Esophagus muscularis mucosa (tissue), 3 donors: ENCODE measurements at regions not wholly inside any gene's neighbourhood (a gene's known extent, or its start where the extent isn't known, plus 50 kb on each side); places are given as distances from the start of the nearest gene placed in this dataset.

Source experiments
- CTCF ChIP-seq, 3 experiments: fragments of 200-600 bp in 2 of 3; fragments of 450-650 bp in 1 of 3; sonication (generic) in 2 of 3; IDR thresholded peaks; one replicate each; pipeline ENCODE4 v1.5.1; 2017 to 2019; ENCODE audit warnings: antibody characterized with exemption in 3 of 3, mild to moderate bottlenecking in 2 of 3, moderate library complexity in 1 of 3
- POLR2A ChIP-seq: fragments of 450-650 bp; IDR thresholded peaks from one replicate; pipeline ENCODE4 v1.6.1; 2017; ENCODE audit warnings: antibody characterized with exemption, moderate library complexity, mild to moderate bottlenecking, low read depth
- POLR2AphosphoS5 ChIP-seq, 2 donors: sonication (generic); formaldehyde crosslinking; IDR thresholded peaks; one replicate each; pipeline ENCODE4 v1.6.1; 2017; ENCODE audit warnings: antibody characterized with exemption in 2 of 2

DNA sequence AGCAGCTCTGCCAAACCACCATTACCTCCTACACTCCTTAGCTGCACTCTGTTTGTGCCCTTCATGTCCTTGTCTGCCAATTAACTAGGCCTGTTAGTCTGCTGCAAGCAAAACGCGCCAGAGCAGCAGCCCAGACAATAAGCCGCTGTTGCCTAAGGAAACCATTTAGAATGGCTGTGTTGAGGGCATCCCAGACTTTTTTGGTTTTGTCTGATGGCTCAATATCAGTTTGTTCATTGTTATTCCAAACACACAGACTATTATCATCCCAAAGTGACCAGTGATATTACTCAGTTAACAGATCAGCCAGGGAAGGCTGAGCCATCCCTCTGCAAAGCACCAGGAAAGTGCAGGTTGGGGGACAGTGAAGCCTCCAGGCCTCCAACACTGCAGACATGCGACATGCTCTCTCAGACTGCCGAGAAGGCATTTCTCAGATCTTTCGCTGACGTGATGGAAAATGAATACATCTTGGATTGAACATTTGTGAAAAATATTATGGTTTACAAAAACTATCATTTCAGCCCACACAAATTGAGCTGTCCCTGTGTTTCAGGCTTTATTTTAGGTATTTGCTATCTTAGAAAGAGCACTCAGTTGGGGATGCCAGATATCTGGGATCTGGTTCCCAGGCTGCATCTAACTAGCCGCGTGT is 182.0 kb upstream of the HNRNPA3 start:
- TF ChIP-seq CTCF (IDR thresholded peaks at IDR 0.05) (no peak), POLR2AphosphoS5 (IDR thresholded peaks at IDR 0.05) (no peak), POLR2A (no peak)
